ENCODE measurements at regions not wholly inside any gene's neighbourhood (a gene's known extent, or its start where the extent isn't known, plus 50 kb on each side); places are given as distances from the start of the nearest gene placed in this dataset.

- no peak for TF ChIP-seq CTCF (conservative IDR thresholded peaks at IDR 0.05; ENCODE audit: low read depth, low read length)
- no peak for TF ChIP-seq EZH2 (IDR thresholded peaks at IDR 0.05; ENCODE audit: borderline replicate concordance, low read depth, low read length, poor library complexity, severe bottlenecking)
Observed at GRCh38 chr7:156578978-156579430, 61.6 kb upstream of the RNF32 start.
